ENCODE measurements at regions not wholly inside any gene's neighbourhood (a gene's known extent, or its start where the extent isn't known, plus 50 kb on each side); places are given as distances from the start of the nearest gene placed in this dataset.
A peak's percentile ranks its signal among the peaks of the same experiment; 100 is the strongest.

DNA sequence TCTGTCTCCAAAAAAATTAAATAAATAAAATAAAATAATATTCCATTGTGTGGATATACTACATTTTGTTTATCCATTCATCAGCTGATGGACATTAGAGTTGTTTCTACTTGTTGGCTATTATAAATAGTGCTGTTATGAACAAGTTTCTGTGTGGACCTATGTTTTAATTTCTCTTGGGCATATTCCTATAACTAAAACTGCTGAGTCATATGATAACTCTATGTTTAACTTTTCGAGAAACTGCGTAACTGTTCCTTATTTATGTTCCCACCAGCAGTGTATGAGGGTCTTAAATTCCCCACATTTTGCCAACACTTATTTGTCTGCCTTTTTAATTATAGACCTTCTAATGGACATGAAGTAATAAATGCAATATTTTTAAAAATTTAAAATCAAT is 80.0 kb upstream of the XIST start:
- no peaks in the 10 kb centered on the region for H3K36me3 Mint-ChIP-seq (ENCODE audit: low read depth, unreplicated experiment)
- Histone ChIP-seq H4K20me1 (ENCODE audit: insufficient read depth, low read length) (no peaks in the 10 kb centered on the region), H2AFZ (ENCODE audit: low read depth, low read length) (no peak overlapping the region), H3K27ac (ENCODE audit: low read depth, low read length) (no peak overlapping the region), H3K9me3 (ENCODE audit: insufficient read depth, low read depth, low read length) (no peaks in the 10 kb centered on the region), H3K9ac (ENCODE audit: low read length) (no peak overlapping the region), H3K36me3 (ENCODE audit: insufficient read depth, low read length) (no peaks in the 10 kb centered on the region), H3K4me2 (ENCODE audit: low read length) (no peak overlapping the region), H3K4me3 (ENCODE audit: insufficient read depth, low read depth, low read length) (no peak overlapping the region), H3K4me1 (ENCODE audit: insufficient read depth, low read length) (no peaks in the 10 kb centered on the region), H3K27me3 (ENCODE audit: insufficient read depth, low read length) (no peaks in the 10 kb centered on the region), H3K79me2 (ENCODE audit: insufficient read depth, low read length) (no peaks in the 10 kb centered on the region)
- H3K27me3 Mint-ChIP-seq (ENCODE audit: low read depth, unreplicated experiment): no peaks in the 10 kb centered on the region
- TF ChIP-seq EZH2 (IDR thresholded peaks at IDR 0.05; ENCODE audit: insufficient read depth, low read length): no peak
- TF ChIP-seq, protein P1, sequence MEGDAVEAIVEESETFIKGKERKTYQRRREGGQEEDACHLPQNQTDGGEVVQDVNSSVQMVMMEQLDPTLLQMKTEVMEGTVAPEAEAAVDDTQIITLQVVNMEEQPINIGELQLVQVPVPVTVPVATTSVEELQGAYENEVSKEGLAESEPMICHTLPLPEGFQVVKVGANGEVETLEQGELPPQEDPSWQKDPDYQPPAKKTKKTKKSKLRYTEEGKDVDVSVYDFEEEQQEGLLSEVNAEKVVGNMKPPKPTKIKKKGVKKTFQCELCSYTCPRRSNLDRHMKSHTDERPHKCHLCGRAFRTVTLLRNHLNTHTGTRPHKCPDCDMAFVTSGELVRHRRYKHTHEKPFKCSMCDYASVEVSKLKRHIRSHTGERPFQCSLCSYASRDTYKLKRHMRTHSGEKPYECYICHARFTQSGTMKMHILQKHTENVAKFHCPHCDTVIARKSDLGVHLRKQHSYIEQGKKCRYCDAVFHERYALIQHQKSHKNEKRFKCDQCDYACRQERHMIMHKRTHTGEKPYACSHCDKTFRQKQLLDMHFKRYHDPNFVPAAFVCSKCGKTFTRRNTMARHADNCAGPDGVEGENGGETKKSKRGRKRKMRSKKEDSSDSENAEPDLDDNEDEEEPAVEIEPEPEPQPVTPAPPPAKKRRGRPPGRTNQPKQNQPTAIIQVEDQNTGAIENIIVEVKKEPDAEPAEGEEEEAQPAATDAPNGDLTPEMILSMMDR (IDR thresholded peaks at IDR 0.05; ENCODE audit: insufficient read depth, low read depth, low read length): no peak
- no peak for FAIRE-seq
- no peak overlapping the region for H3K4me3 Mint-ChIP-seq (ENCODE audit: unreplicated experiment)
- H3K9me3 Mint-ChIP-seq (ENCODE audit: unreplicated experiment): peaks cover 4% of the 10 kb centered on the region
- H3K27ac Mint-ChIP-seq (ENCODE audit: unreplicated experiment): no peak overlapping the region
- no peak for DNase-seq (ENCODE audit: low read depth)
- no peaks in the 10 kb centered on the region for H3K4me1 Mint-ChIP-seq (ENCODE audit: low read depth, unreplicated experiment)

DNA sequence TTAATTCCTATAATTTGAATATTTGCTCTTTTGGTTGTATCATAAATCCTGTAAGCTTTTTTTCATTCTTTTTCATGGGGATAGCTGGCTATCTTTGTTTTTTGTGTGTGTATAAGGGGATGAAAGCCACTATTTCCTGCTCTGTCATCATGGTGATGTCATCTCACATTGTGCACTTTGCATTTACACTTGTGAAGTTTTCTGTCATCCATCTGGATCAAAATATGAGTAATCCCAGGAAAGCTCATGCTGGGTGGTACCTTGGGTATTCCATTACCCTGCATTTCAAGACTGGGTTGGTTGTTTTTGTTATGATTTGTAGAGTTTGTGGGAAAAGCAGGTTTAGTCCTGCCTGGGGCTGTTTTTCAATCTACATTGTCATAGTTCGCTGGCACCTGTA is 77.8 kb upstream of the XIST start:
- H3K4me1 Mint-ChIP-seq (ENCODE audit: low read depth, unreplicated experiment): no peaks in the 10 kb centered on the region
- DNase-seq (ENCODE audit: low read depth) (no peak), FAIRE-seq (no peak)
- no peaks in the 10 kb centered on the region for H3K36me3 Mint-ChIP-seq (ENCODE audit: low read depth, unreplicated experiment)
- H4K20me1 ChIP-seq (ENCODE audit: insufficient read depth, low read length): no peaks in the 10 kb centered on the region
- TF ChIP-seq, protein P1 (IDR thresholded peaks at IDR 0.05; ENCODE audit: insufficient read depth, low read depth, low read length): no peak
- no peak for TF ChIP-seq EZH2 (IDR thresholded peaks at IDR 0.05; ENCODE audit: insufficient read depth, low read length)
- H3K9ac ChIP-seq (ENCODE audit: low read length): no peak overlapping the region
- H3K79me2 ChIP-seq (ENCODE audit: insufficient read depth, low read length): no peaks in the 10 kb centered on the region
- H2AFZ ChIP-seq (ENCODE audit: low read depth, low read length): no peak overlapping the region
- H3K27me3 ChIP-seq (ENCODE audit: insufficient read depth, low read length): no peaks in the 10 kb centered on the region
- H3K9me3 Mint-ChIP-seq (ENCODE audit: unreplicated experiment): peaks cover 4% of the 10 kb centered on the region
- no peaks in the 10 kb centered on the region for H3K27me3 Mint-ChIP-seq (ENCODE audit: low read depth, unreplicated experiment)
- no peak overlapping the region for H3K4me2 ChIP-seq (ENCODE audit: low read length)
- no peak overlapping the region for H3K27ac Mint-ChIP-seq (ENCODE audit: unreplicated experiment)
- no peak overlapping the region for H3K27ac ChIP-seq (ENCODE audit: low read depth, low read length)
- H3K36me3 ChIP-seq (ENCODE audit: insufficient read depth, low read length): no peaks in the 10 kb centered on the region
- no peaks in the 10 kb centered on the region for H3K4me1 ChIP-seq (ENCODE audit: insufficient read depth, low read length)
- H3K9me3 ChIP-seq (ENCODE audit: insufficient read depth, low read depth, low read length): no peaks in the 10 kb centered on the region
- no peak overlapping the region for H3K4me3 Mint-ChIP-seq (ENCODE audit: unreplicated experiment)
- H3K4me3 ChIP-seq (ENCODE audit: insufficient read depth, low read depth, low read length): no peak overlapping the region

DNA sequence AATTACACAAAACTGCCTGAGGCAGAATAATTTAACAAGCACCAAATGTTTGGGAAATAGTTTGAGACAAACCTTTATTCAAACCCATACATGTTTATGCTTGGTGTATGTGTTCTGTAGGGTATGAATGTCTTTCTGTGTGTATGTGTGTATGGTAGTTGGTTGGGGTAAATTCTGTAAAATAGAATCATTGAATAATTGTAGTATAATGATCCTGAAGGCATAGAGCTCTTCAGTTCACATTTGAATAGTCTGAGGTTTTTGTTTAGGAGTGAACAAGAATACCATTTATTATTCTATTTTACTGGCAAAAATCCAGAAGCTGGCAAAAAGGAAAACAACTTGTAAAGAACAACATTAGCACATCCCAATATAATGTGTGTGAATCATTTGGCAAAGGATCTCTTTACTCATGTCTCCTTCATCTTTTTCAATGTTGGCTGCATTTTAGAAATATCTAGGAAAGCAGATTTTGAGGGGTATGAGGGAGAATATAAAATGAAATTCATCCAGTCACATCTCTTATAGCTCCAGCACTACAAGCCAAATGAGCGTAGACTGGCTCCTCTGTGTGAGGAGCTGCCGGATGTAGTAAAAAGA is 70.4 kb upstream of the XIST start:
- Mint-ChIP-seq H3K9me3 (ENCODE audit: unreplicated experiment) (no peaks in the 10 kb centered on the region), H3K27ac (ENCODE audit: unreplicated experiment) (no peak overlapping the region), H3K4me3 (ENCODE audit: unreplicated experiment) (no peak overlapping the region), H3K36me3 (ENCODE audit: low read depth, unreplicated experiment) (no peaks in the 10 kb centered on the region), H3K27me3 (ENCODE audit: low read depth, unreplicated experiment) (no peaks in the 10 kb centered on the region), H3K4me1 (ENCODE audit: low read depth, unreplicated experiment) (peaks cover 6% of the 10 kb centered on the region)
- H3K9ac ChIP-seq (ENCODE audit: low read length): no peak overlapping the region
- no peak for TF ChIP-seq EZH2 (IDR thresholded peaks at IDR 0.05; ENCODE audit: insufficient read depth, low read length)
- TF ChIP-seq, protein P1 (IDR thresholded peaks at IDR 0.05; ENCODE audit: insufficient read depth, low read depth, low read length): no peak
- H3K36me3 ChIP-seq (ENCODE audit: insufficient read depth, low read length): no peaks in the 10 kb centered on the region
- H3K4me3 ChIP-seq (ENCODE audit: insufficient read depth, low read depth, low read length): no peak overlapping the region
- no peaks in the 10 kb centered on the region for H3K27me3 ChIP-seq (ENCODE audit: insufficient read depth, low read length)
- no peak overlapping the region for H2AFZ ChIP-seq (ENCODE audit: low read depth, low read length)
- peak overlapping the region; percentile 20 for H3K4me2 ChIP-seq (ENCODE audit: low read length)
- FAIRE-seq (no peak), DNase-seq (ENCODE audit: low read depth) (peak; percentile 26)
- no peaks in the 10 kb centered on the region for H3K79me2 ChIP-seq (ENCODE audit: insufficient read depth, low read length)
- H3K4me1 ChIP-seq (ENCODE audit: insufficient read depth, low read length): peaks cover 8% of the 10 kb centered on the region
- H4K20me1 ChIP-seq (ENCODE audit: insufficient read depth, low read length): no peaks in the 10 kb centered on the region
- no peaks in the 10 kb centered on the region for H3K9me3 ChIP-seq (ENCODE audit: insufficient read depth, low read depth, low read length)
- H3K27ac ChIP-seq (ENCODE audit: low read depth, low read length): no peak overlapping the region
